B cell (primary cell): ENCODE measurements at regions not wholly inside any gene's neighbourhood (a gene's known extent, or its start where the extent isn't known, plus 50 kb on each side); places are given as distances from the start of the nearest gene placed in this dataset.

Source experiments
- CTCF ChIP-seq: fragments of 200-600 bp; IDR thresholded peaks from one replicate; pipeline ENCODE4 v1.8.0; 2022; ENCODE audit warnings: antibody characterized with exemption, mild to moderate bottlenecking
- EZH2 ChIP-seq: IDR thresholded peaks from 2 replicates; pipeline ENCODE4 v1.6.1; 2012; ENCODE audit warnings: borderline replicate concordance, low read depth, mild to moderate bottlenecking, moderate library complexity, low read length; ENCODE audit not compliant: insufficient read depth, poor library complexity, severe bottlenecking

GRCh38 chr6:122248844-122249243, 150.6 kb upstream of the HSF2 start:
- no peak for TF ChIP-seq EZH2
- TF ChIP-seq CTCF: no peak
